OCI-LY7 (cell line): ENCODE measurements at regions not wholly inside any gene's neighbourhood (a gene's known extent, or its start where the extent isn't known, plus 50 kb on each side); places are given as distances from the start of the nearest gene placed in this dataset.

ENCODE experiments used
- CTCF ChIP-seq: fragments of 200-600 bp; sonication (generic); conservative IDR thresholded peaks from 2 replicates; pipeline ENCODE4 v1.5.1; 2014; ENCODE audit warnings: mild to moderate bottlenecking, antibody characterized with exemption, low read length, moderate library complexity, mixed read lengths
- EZH2phosphoT487 ChIP-seq: fragments of 200-600 bp; sonication (generic); IDR thresholded peaks from 2 replicates; pipeline ENCODE4 v1.6.1; 2018; ENCODE audit warnings: low read depth, borderline replicate concordance, mild to moderate bottlenecking, mixed run types, antibody characterized with exemption, low read length, moderate library complexity, mixed read lengths

- TF ChIP-seq CTCF (no peak), EZH2phosphoT487 (no peak)
Measured at GRCh38 chr2:104444392-104444791, 409.5 kb upstream of the POU3F3 start.
